ENCODE measurements at regions not wholly inside any gene's neighbourhood (a gene's known extent, or its start where the extent isn't known, plus 50 kb on each side); places are given as distances from the start of the nearest gene placed in this dataset.

GRCh38 chr2:236758406-236758805 lies 188.8 kb downstream of the ACKR3 start:
- H3K4me1 ChIP-seq, result no peaks in the 10 kb centered on the region
- no peaks in the 10 kb centered on the region for H3K27me3 ChIP-seq
- intact Hi-C loops (cut with DNase I), result no loop called here
- H3K9ac ChIP-seq (ENCODE audit: low read depth in 2 of 2, low read length in 2 of 2), result no peak overlapping the region
- no peak overlapping the region for H3K4me3 ChIP-seq
- DNase-seq, result no peak
- TF ChIP-seq CTCF (IDR thresholded peaks at IDR 0.05), result no peak
- H3K36me3 ChIP-seq, result no peaks in the 10 kb centered on the region
- no peak overlapping the region for H3K27ac ChIP-seq
- H3K9me3 ChIP-seq, result no peaks in the 10 kb centered on the region

GRCh38 chr2:236760246-236760645 lies 190.6 kb downstream of the ACKR3 start:
- Histone ChIP-seq H3K4me1 (no peaks in the 10 kb centered on the region), H3K9me3 (no peaks in the 10 kb centered on the region), H3K36me3 (no peaks in the 10 kb centered on the region), H3K27me3 (no peaks in the 10 kb centered on the region), H3K4me3 (no peak overlapping the region), H3K9ac (ENCODE audit: low read depth in 2 of 2, low read length in 2 of 2) (no peak overlapping the region), H3K27ac (no peak overlapping the region)
- intact Hi-C loops (cut with DNase I), result no loop called here
- no peak for DNase-seq
- TF ChIP-seq CTCF (IDR thresholded peaks at IDR 0.05), result no peak

- no peaks in the 10 kb centered on the region for H3K36me3 ChIP-seq
- no peaks in the 10 kb centered on the region for H3K4me1 ChIP-seq
- TF ChIP-seq CTCF (IDR thresholded peaks at IDR 0.05), result no peak
- H3K9ac ChIP-seq (ENCODE audit: low read depth in 2 of 2, low read length in 2 of 2), result no peak overlapping the region
- intact Hi-C loops (cut with DNase I), result no loop called here
- H3K27me3 ChIP-seq, result no peaks in the 10 kb centered on the region
- H3K27ac ChIP-seq, result no peak overlapping the region
- DNase-seq, result no peak
- H3K9me3 ChIP-seq, result no peaks in the 10 kb centered on the region
- no peak overlapping the region for H3K4me3 ChIP-seq
Observed at GRCh38 chr2:236761358-236761757, 191.7 kb downstream of the ACKR3 start.

- DNase-seq, result no peak
- Histone ChIP-seq H3K36me3 (no peaks in the 10 kb centered on the region), H3K4me3 (no peak overlapping the region), H3K4me1 (no peaks in the 10 kb centered on the region), H3K9ac (ENCODE audit: low read depth in 2 of 2, low read length in 2 of 2) (no peak overlapping the region), H3K27me3 (no peaks in the 10 kb centered on the region), H3K9me3 (no peaks in the 10 kb centered on the region), H3K27ac (no peak overlapping the region)
- no peak for TF ChIP-seq CTCF (IDR thresholded peaks at IDR 0.05)
- intact Hi-C loops (cut with DNase I), result no loop called here
Observed at GRCh38 chr2:236762628-236763027, 193.0 kb downstream of the ACKR3 start.

- DNase-seq, result no peak
- Histone ChIP-seq H3K9me3 (no peaks in the 10 kb centered on the region), H3K4me1 (no peaks in the 10 kb centered on the region), H3K9ac (ENCODE audit: low read depth in 2 of 2, low read length in 2 of 2) (no peak overlapping the region), H3K27ac (no peak overlapping the region), H3K4me3 (no peak overlapping the region), H3K36me3 (no peaks in the 10 kb centered on the region), H3K27me3 (no peaks in the 10 kb centered on the region)
- intact Hi-C loops (cut with DNase I), result no loop called here
- no peak for TF ChIP-seq CTCF (IDR thresholded peaks at IDR 0.05)
Observed at GRCh38 chr2:236763857-236764256, 194.2 kb downstream of the ACKR3 start.

- Histone ChIP-seq H3K9ac (ENCODE audit: low read depth in 2 of 2, low read length in 2 of 2) (no peak overlapping the region), H3K4me3 (no peak overlapping the region), H3K27me3 (no peaks in the 10 kb centered on the region), H3K27ac (no peak overlapping the region), H3K36me3 (no peaks in the 10 kb centered on the region), H3K4me1 (no peaks in the 10 kb centered on the region), H3K9me3 (no peaks in the 10 kb centered on the region)
- DNase-seq, result no peak
- intact Hi-C loops (cut with DNase I), result no loop called here
- no peak for TF ChIP-seq CTCF (IDR thresholded peaks at IDR 0.05)
Observed at GRCh38 chr2:236764716-236765115, 195.1 kb downstream of the ACKR3 start.
